SK-N-SH (cell line): ENCODE measurements at regions not wholly inside any gene's neighbourhood (a gene's known extent, or its start where the extent isn't known, plus 50 kb on each side); places are given as distances from the start of the nearest gene placed in this dataset.

ENCODE experiments used
- CTCF ChIP-seq: fragments of 200-600 bp; sonication (generic); IDR thresholded peaks from 2 replicates; pipeline ENCODE4 v1.6.1; 2017; ENCODE audit warnings: antibody characterized with exemption, mild to moderate bottlenecking, moderate library complexity
- EP300 ChIP-seq, 2 experiments: IDR thresholded peaks; 2 replicates each; pipeline versions ENCODE4 v1.4.0 to v1.6.1; 2012; ENCODE audit warnings: borderline replicate concordance in 1 of 2, low read depth in 1 of 2, low read length in 1 of 2
- FOSL2 ChIP-seq: IDR thresholded peaks from 2 replicates; pipeline ENCODE4 v1.4.0; 2012; ENCODE audit warnings: low read depth, mild to moderate bottlenecking, moderate library complexity, borderline replicate concordance
- FOXM1 ChIP-seq: IDR thresholded peaks from 2 replicates; pipeline ENCODE4 v1.4.0; 2012; ENCODE audit warnings: low read depth, mild to moderate bottlenecking
- GATA2 ChIP-seq: sonication (generic); formaldehyde crosslinking; IDR thresholded peaks from 2 replicates; pipeline ENCODE4 v1.5.0; 2020; ENCODE audit warnings: mild to moderate bottlenecking, missing genetic modification reagents
- MAX ChIP-seq: IDR thresholded peaks from 2 replicates; pipeline ENCODE4 v1.4.0; 2012; ENCODE audit warnings: low read depth
- PBX3 ChIP-seq: IDR thresholded peaks from 2 replicates; pipeline ENCODE4; 2012
- POLR2AphosphoS5 ChIP-seq: IDR thresholded peaks from 2 replicates; pipeline ENCODE4 v1.6.1; 2012; ENCODE audit warnings: low read depth, low read length
- RAD21 ChIP-seq: IDR thresholded peaks from 2 replicates; pipeline ENCODE4 v1.6.1; 2012; ENCODE audit warnings: mild to moderate bottlenecking, low read length
- REST ChIP-seq: IDR thresholded peaks from 2 replicates; pipeline ENCODE4 v1.6.1; 2012; ENCODE audit warnings: mild to moderate bottlenecking, low read depth, low read length, moderate library complexity
- RXRA ChIP-seq: IDR thresholded peaks from 2 replicates; pipeline ENCODE4 v1.4.0; 2012; ENCODE audit warnings: low read depth, mild to moderate bottlenecking, borderline replicate concordance
- TCF12 ChIP-seq: IDR thresholded peaks from 2 replicates; pipeline ENCODE4 v1.4.0; 2012

- TF ChIP-seq GATA2 (CRISPR knock-in tag) (no peak), FOXM1 (no peak), TCF12 (no peak), CTCF (no peak), EP300 (IDR thresholded peaks at IDR 0.05; ENCODE audit: borderline replicate concordance in 1 of 2, low read depth in 1 of 2, low read length in 1 of 2) (no peak), MAX (no peak), REST (no peak), FOSL2 (no peak), POLR2AphosphoS5 (no peak), RXRA (no peak), RAD21 (no peak), PBX3 (no peak)
Observed at GRCh38 chr6:139623372-139623771, 248.9 kb upstream of the CITED2 start.
